Fibroblast of skin of left biceps (primary cell): ENCODE measurements at regions not wholly inside any gene's neighbourhood (a gene's known extent, or its start where the extent isn't known, plus 50 kb on each side); places are given as distances from the start of the nearest gene placed in this dataset.
A peak's percentile ranks its signal among the peaks of the same experiment; 100 is the strongest.
"Not testable (repeated sequence)": the region's sequence is repeated elsewhere in the genome, so short reads cannot be mapped to it uniquely, and the experiment has no call there.

ENCODE experiments used
- DNase-seq, 2 experiments: peaks; one replicate each; pipeline ENCODE4 v3.0.0-alpha.2; 2013; ENCODE audit warnings: low read depth in 2 of 2

- DNase-seq, result no peak
Measured at GRCh38 chr4:189600264-189600663, 340.4 kb upstream of the FRG1 start.

GRCh38 chr4:189600718-189601435 is 339.8 kb upstream of the FRG1 start:
- peak; percentile 22 to 26 for DNase-seq

GRCh38 chr4:189602827-189603226 is 337.8 kb upstream of the FRG1 start:
- not testable (repeated sequence) for DNase-seq

GRCh38 chr4:189610571-189610970 is 330.1 kb upstream of the FRG1 start:
- not testable (repeated sequence) for DNase-seq

GRCh38 chr4:189613207-189613606 is 327.5 kb upstream of the FRG1 start:
- DNase-seq, result peak in 1 of 2 experiments; percentile 1

GRCh38 chr4:189615217-189615663 is 325.4 kb upstream of the FRG1 start:
- no peak for DNase-seq

GRCh38 chr4:189617741-189618140 is 322.9 kb upstream of the FRG1 start:
- DNase-seq, result not testable (repeated sequence)

- not testable (repeated sequence) for DNase-seq
Measured at GRCh38 chr4:189619441-189620250, 321.0 kb upstream of the FRG1 start.

GRCh38 chr4:189622574-189622973 is 318.1 kb upstream of the FRG1 start:
- DNase-seq, result not testable (repeated sequence)

GRCh38 chr4:189627041-189627440 is 313.6 kb upstream of the FRG1 start:
- not testable (repeated sequence) for DNase-seq

- DNase-seq, result not testable (repeated sequence)
Measured at GRCh38 chr4:189629733-189630132, 310.9 kb upstream of the FRG1 start.

GRCh38 chr4:189630913-189631567 is 309.6 kb upstream of the FRG1 start:
- DNase-seq, result not testable (repeated sequence)

GRCh38 chr4:189631568-189631916 is 309.1 kb upstream of the FRG1 start:
- DNase-seq, result not testable (repeated sequence)

GRCh38 chr4:189650436-189650835 is 290.2 kb upstream of the FRG1 start:
- DNase-seq, result not testable (repeated sequence)

GRCh38 chr4:189653130-189653653 is 287.5 kb upstream of the FRG1 start:
- DNase-seq, result not testable (repeated sequence)

GRCh38 chr4:189653983-189654382 is 286.7 kb upstream of the FRG1 start:
- DNase-seq, result not testable (repeated sequence)

- DNase-seq, result not testable (repeated sequence)
Measured at GRCh38 chr4:189654396-189654795, 286.3 kb upstream of the FRG1 start.

GRCh38 chr4:189655817-189656216 is 284.9 kb upstream of the FRG1 start:
- not testable (repeated sequence) for DNase-seq

- peak in 1 of 2 experiments; percentile 1 for DNase-seq
Measured at GRCh38 chr4:189656641-189657040, 284.0 kb upstream of the FRG1 start.

- not testable (repeated sequence) for DNase-seq
Measured at GRCh38 chr4:189658259-189658658, 282.4 kb upstream of the FRG1 start.

- DNase-seq, result not testable (repeated sequence)
Measured at GRCh38 chr4:189658831-189659230, 281.8 kb upstream of the FRG1 start.

- no peak for DNase-seq
Measured at GRCh38 chr4:189659287-189659686, 281.4 kb upstream of the FRG1 start.
